NCI-H526 (cell line): ENCODE measurements at regions not wholly inside any gene's neighbourhood (a gene's known extent, or its start where the extent isn't known, plus 50 kb on each side); places are given as distances from the start of the nearest gene placed in this dataset.
"Not testable (repeated sequence)": the region's sequence is repeated elsewhere in the genome, so short reads cannot be mapped to it uniquely, and the experiment has no call there.

Experiments used
- DNase-seq, 2 experiments: peaks; one replicate each; lab custom pipeline; 2025; lab: John Stamatoyannopoulos, UW

DNA sequence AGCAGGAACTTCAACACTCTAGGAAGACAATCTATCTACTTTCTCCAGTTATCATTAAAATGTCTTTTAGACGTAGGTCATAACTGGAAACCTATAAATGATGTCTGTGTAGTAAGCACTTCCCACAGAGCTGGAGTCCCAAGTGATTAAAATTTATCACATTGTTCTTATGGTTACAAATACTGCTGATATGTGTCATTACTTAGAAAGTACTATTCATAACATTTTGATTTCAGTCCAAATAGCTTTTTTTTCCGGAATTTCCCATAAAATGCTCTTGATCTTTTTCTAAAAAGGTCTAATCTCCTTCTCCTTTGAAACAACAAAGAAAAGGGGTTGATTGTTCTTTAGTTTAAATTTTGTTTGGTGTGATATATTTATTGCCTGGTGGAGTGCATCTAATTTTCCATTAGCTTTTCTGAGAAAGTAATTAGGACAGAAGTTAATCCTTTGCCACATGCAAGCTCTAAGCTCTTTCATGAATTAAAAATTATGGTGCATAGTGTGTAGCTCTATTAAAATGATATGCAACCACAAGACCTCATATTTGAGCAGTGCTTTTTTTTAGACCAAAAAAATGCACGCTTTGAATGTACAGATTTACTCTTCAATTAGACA lies 132.7 kb upstream of the TCF21 start:
- no peak for DNase-seq

DNA sequence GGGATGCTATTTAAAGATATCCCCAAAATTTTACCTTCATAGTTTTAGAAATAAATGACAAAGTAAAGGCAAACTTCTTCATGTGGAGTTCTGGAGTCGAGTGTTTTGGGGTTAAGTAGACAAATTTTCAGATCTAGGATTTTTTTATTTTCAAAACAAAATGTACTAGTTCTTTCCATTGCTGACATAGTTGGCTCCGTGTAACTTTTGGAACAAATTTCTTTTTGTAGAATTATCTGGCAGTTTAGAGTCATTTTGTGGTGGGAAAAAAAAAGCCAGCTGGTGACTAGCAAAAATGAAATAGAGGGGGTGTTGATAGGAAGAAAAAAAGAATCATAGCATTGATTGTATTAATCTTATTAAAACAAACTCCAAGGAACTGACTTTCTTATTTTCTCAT lies 131.6 kb upstream of the TCF21 start:
- DNase-seq: no peak

DNA sequence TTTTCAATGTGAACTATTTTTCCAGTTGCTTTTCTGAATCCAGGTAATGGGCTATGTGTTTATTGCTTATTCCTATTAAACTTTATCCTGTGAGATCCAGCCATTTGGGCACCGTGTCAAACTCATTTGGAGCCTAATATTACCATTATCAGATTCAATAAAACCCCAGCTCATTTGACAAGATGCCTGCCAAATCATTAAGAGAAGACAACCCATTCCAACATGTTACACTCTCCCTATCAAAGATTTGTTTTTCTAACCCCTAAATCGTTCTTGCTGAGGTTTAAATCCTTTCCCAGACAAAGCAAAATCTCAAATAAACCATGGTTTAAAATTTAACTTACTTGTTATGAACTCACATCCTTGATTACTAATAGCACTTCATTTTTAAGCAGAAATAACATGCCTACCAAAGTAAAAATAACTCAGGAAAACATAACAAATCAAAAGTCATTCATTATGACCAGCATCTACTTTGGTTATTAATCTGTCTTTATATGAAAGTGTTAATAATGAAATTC lies 130.0 kb upstream of the TCF21 start:
- no peak for DNase-seq

DNA sequence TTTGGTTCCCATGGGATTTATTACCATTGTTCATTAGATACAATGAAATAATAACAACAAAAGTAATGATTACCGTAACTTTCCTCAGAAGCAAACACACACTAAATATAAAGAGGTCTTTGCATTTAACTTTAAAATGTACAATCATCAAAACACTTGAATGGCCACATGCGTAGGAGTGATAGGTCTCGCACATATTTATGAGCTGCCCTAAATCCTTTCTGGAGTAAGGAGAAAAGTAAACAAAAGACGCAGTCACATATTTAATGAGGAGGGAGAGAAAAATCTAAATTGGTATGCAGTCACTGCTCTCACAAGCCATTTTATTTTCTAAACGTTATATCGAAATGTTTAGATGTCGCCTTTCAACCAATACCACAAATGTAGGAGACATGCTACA lies 129.4 kb upstream of the TCF21 start:
- no peak for DNase-seq

DNA sequence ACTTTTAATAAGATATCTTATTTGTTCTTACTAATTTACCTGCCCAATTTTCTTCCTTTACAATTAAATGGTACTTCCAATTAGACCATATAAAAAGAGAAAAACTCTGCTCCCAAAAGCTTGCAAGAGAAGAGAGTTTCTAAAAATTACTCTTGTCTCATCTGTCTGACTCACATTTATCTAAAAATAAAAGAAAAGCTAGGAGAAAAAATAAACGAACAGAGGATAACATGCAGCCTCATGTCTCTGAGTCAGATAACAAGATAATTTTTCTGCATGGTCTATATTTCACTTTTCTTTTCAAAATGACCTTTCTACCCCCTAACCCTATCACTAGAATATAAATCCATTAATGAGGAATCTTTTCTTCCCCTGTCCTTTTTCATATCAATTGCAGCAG lies 127.2 kb upstream of the TCF21 start:
- no peak for DNase-seq

DNA sequence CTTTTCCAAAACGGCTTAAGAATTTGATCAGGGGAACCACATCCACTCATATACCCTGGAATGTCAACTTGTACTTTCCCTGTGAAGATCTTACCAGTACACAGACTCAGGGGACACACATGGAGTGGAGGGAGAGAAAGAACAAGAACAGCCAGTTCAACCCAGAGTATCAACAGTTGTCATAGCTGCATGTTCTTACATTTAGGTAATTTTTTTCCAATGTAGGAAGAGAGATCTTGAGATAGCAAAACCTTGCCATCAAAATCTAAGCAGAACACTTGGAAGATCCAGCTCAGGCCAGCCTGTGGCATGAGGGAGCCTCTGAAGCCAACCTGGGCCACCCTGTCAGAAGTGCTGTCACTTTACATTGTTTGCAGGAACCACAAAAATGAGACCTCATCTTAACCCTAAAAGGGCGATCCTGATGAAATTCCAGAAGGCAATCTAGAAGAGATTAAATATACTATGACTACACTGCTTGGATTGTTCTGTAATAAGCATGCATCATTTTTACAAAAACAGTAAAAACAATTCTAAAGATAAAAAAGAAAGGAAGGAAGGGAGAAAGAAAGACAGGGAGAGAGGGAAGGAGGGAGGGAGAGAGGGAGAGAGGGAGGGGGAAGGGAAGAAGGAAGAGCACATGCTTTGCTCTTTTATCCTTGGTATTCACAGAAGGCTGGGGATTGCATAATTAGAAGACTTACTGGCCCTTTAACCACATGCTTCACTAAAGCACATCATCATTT lies 124.7 kb upstream of the TCF21 start:
- no peak for DNase-seq

DNA sequence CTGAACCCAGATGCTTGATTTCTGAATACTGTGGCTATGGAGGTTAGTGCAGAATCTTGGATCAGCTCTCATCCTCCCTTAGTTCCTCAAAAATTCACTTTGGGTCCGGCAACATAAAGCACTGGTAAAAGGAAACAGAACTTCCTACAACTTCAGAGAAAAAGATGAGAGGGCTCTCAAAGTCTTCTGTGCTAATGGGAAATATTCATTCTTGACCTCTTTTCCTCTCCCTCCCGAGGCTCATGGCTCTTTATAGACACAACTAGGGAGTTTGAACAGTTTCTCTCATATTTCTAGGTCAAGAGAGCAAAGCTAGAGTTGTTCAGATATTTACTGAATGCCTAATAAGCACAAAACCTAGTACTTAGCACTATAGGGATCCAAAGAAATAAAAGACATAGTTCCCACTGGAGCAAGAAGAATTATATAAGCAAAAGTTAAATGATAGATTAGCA lies 124.1 kb upstream of the TCF21 start:
- DNase-seq: no peak

DNA sequence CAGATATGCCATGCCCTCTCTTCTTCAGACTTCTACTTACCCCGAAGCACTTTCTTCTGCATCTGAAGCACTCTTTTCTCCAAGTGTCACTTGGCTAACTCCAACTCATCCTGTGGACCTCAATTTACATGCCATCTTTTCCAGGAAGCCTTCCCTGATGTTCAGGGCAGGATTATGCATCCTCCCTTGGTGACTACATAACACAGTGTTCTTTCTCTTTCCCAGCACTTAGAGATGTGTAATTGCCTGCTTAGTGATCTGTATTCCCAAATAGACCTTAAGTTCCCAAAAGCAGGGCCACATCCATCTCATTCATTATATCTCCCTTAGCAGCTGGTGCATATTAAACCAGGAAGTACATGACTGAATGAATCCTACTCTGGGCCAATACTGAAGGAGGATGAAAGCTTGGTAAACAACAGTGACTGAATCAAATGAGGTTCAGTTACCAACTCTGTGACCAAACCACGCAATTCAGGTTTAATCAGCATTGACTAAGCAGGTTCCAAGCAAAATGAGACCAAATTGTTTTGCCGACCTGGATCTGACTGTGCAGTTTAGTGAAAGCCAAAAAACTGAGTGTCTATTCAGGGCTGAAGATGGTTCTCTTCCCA lies 121.4 kb upstream of the TCF21 start:
- DNase-seq: no peak

DNA sequence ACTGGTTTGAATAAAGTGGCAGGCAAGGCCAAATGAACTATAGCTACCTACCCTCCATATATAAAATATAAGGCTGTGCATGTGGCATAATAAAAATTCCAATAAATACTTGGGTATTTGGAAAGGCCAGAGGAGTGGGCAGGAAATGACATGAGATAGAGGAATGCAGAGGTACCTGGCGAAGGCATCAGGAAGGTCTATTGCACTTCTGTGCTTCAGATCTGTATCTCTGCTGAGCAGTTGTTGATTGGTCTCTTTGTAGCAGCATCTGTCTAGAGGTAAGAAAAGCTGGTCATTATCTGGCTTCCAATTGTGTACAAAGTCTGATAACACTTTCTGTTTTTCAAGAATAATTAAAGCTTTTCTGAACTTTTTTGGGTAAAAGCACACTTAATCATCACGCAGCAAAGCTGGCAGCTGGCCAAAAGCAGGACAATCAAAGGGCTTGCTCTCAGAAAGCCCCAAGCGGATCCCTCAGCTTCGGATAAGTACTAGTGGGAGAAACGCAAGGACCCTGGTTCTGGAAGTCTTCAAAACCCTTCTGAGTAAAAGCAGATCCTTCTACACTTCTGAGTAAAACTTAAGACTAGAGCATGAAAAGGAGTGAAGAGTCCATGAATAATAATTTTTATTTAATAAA lies 120.1 kb upstream of the TCF21 start:
- DNase-seq: no peak

DNA sequence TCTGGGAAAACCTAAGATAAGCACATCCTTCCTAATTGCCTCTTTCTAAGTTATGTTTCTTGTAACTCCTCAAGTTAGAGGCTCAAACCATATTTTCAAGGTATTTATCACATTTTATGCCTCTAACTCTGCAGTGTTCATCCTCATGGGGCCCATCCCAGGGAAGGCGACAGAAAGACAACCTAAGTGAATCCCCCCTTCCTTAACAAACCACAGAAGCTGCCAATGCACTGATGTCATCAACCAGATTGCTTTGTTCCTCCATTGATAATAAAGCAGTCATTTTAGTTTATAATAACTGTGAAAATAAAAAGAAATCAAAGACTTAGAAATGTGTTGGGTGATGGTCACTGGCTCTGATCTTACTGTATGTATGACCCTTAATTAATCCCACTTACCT lies 119.5 kb upstream of the TCF21 start:
- no peak for DNase-seq

DNA sequence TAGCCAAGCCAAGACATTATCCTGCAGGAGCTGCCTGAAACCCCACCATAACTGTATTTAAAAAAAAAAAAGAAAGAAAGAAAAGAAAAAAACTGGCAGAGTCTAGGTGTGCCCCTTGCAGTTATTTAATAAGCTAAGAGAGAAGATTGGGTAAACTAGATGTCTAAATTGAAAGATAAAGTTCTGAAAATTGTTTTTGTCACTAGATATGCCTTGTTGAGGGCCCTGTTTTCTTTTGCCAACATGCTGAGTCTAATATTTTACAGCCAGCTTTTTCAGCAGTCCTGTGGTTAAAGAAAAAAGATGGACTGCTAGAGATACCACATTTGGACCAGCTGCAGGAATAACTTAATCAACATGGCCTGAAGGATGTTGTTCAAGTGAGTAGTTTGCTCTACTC lies 116.3 kb upstream of the TCF21 start:
- DNase-seq: no peak

DNA sequence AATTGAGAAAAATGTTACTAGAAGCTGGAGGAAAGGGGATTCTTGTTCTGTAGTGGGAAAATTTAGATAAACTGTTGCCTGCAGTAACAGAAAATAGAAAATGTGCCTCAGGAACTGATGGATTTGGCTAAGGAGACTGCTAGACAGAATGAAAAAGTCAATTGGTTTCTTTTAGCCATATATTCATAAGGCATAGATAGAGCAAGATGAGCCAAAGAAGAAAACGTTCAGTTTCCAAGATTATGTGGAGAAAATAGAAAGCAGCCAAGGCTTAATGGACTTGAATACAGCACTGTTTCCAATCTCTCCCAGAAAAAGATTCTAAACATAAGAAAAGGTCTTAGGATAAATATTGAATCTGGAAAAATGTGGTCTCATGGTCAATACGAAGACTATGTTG lies 115.1 kb upstream of the TCF21 start:
- DNase-seq: no peak

DNA sequence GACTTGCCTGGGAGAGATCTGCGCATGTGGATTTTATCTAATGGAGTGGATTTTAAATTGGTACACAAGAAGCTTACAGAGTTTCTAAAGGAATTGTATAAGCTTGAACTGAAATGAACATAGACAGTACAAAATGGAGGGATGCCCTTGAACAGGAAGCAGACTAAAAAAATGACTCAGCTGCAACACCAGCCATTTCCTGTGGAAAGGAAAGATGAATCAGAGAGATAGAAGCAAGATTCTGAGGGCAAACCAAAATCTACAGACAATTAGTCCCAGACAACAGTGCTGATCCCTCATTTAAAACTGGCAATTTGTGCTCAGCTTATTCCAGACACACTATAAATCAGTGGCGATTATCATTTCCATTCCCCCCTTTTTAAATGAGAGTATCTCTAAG lies 114.6 kb upstream of the TCF21 start:
- DNase-seq: no peak

DNA sequence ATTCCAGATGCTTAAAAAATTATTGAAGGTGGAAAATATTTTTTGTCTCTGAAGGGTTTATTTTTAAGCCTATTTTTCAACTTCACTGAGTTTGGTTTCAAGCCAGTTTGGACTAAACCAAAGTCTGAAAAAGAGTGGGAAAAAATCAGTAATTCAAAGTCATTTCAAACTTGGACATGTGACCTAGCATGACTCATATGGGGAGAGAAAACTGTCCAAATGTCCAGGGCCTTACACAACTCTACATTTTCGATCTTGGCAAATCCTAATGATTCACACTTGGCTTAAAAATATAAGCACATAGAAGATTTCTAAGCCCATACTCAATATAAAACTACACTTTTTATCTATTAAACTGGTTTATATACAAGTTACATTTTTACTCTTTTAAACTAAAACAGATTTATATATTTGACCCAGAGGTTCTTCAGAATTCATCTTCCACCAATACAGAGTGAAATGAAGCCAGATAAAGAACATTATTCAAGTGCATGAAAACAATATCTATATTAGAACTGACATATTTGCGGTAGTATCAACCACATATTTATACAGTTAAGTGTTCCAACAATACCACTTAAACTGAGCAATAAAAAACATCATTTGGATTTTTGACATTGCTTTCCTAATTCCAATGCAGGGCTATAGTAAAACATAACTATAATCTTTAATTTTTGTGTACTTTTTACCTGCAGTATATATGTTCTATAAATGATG lies 110.3 kb upstream of the TCF21 start:
- no peak for DNase-seq

DNA sequence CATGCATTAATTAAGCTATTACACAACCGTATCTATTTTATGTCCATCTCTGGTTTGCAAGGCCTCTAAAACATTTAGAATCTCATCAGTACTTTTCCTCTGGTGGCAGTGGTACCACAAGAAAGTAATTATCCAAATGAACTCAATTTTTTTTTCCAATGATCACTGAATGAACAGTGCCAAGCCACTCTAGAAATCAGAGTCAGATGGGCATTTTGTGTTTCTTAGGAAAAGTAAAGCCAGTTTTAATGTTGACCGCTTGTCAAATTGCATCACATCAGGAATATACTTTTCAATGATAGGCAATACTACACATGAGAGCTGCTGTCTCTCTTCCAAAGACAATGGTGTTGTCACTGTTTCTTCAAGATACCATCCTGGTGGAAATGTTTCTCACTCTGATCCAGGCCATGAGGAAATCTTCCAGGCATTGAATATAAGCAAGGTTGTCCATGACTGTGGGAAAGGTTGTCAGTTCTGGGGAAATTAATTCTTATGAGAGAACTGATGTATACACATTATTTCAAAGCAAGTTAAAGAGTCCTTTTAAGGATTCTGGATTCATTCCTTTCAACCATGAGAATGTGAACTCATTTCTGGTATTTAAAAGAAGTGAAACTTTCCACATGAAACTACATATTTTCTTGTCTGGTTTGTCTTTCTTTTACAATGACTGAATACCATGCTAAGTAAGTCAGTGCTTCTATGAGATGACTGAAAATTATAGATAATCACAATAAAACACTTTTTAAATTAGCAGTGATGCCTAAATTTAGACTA lies 108.8 kb upstream of the TCF21 start:
- no peak for DNase-seq

DNA sequence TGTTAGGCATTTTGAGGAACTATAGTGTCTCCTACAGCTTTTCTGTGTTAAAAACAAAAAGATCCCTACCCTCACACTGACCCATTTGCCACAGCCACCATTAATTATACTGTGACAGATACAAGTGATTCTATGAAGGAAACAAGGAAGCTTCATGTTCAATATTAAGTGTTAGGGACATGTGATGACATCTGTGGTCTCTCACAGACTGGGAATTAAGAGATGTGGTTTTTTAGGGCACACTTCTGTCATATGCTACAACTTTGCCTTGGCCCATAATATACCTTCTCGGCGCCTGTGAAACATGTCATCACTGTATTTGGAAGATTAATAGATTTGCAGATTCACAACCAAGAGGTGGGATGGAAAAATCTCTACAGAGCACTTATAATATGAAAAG lies 102.9 kb upstream of the TCF21 start:
- no peak for DNase-seq

DNA sequence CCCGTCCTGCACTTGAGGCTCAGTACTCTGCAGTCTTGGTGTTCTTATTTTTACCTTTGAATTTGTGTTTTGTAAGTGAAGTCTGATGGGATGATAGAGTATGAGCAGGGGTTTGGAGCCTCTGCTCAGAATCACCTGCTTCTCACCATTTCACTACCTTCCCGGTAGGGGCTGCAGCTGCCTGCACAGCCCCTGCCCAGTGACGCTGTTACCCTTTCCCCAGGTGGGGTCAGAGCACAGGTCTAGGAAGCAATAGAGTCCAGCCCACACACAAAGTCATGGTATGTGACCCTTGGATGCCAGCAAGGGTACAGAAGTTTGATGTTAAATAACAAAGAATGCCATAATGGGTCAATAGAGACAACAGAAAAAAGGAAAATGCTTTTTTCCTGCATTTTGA lies 101.8 kb upstream of the TCF21 start:
- DNase-seq: no peak

DNA sequence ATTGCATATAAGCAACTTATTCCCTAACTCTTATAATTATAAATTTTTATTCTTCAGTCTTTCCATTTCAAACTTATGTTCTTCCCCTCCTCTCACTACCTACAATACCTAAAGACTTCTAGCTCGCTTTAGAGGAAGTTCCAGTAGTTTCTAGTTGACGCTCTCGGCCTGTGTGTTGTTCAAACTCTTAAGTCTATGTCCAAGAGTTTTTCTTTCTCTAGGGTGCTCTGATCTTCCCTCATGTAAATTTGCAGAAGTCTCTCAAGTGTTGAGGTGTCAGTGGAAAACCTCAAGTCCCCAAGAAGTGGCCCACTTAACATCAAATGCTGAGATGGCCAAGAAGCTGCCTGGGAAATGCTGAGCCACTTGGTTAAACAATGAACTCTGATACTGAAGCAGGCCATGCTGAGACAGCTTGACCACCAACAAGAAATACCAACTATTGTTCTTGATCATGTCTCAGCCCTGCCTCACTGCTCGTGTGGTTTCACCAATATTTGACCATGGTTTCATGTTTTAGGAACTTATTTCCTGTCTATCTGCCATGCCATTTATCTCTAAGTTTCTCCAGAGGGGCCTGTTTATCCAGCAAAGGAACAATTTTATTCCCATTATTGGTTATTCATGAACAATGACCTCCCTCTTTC lies 100.9 kb upstream of the TCF21 start:
- no peak for DNase-seq

DNA sequence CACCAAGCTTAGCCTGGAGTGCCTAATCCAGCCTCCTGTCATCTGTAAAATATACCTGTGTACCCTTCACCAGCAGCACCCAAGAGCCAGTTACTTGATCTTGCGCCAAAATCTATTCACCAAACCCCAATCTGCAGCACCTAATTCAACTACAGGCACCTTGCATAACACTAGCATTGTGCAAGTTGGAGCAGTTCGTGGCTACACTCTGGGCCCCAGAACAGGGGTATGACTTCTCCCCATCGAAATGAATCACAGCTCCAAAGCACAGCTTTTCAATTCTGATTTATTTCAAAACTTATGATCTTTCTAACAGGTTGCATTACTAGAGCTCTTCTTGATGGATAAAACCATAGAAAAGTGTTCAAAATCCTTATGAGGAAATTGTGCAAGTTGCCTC lies 100.4 kb upstream of the TCF21 start:
- DNase-seq: no peak

DNA sequence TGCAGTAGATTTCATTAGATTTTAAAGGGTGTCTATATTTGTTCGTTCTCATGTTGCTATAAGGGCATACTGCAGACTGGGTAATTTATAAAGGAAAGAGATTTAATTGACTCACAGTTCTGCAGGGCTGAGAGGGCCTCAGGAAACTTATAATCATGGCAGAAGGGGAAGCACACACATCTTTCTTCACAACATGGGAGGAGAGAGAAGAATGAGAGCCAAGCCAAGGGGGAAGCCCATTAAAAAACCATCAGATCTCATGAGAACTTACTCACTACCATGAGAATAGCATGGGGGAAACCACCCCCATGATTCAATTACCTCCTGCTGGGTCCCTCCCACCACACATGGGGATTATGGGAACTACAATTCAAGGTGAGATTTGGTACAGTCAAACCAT lies 99.5 kb upstream of the TCF21 start:
- not testable (repeated sequence) for DNase-seq

DNA sequence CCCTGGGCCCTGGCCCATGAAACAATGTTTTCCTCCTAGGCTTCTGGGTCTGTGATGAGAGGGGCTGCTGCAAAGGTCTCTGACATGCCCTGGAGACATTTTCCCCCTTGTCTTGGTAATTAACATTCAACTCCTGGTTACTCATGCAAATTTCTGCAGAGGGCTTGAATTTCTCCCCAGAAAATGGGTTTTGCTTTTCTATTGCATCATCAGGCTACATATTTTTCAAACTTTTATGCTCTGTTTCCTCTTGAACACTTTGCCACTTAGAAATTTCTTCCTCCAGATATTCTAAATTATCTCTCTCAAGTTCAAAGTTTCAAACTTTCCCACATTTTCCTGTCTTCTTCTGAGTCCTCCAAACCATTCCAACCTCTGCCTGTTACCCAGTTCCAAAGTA lies 98.2 kb upstream of the TCF21 start:
- DNase-seq: not testable (repeated sequence)
